ENCODE measurements at regions not wholly inside any gene's neighbourhood (a gene's known extent, or its start where the extent isn't known, plus 50 kb on each side); places are given as distances from the start of the nearest gene placed in this dataset.

- Mint-ChIP-seq H3K27me3 (no peaks in the 10 kb centered on the region), H3K9me3 (peaks cover 0 to 18% (median 3%) of the 10 kb centered on the region in 9 donors), H3K4me3 (no peak overlapping the region), H3K27ac (no peak overlapping the region), H3K4me1 (no peaks in the 10 kb centered on the region), H3K36me3 (no peaks in the 10 kb centered on the region)
- DNase-seq (no peak), ATAC-seq (no peak)
- POLR2A ChIA-PET: no interaction called here
Observed at GRCh38 chr3:117752984-117753717, 1043.6 kb downstream of the TUSC7 start.

DNA sequence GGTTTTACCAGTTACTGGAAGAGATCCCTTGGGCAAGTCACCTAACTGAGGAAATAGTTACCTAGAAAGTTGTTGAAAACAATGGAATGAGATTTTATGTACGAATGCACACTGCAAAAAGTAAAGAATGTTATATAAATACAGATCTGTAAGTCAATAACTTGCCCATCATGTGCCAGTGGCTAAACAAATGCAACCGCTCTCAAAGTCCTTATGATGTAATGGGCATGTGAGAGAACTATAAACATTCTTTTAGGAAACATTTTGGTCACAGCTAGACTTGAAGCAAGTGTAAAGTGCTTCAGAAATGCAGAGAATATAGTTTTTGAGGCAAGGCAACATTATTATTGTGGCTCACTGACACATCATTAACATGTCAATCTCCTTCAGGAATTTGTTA, 1044.5 kb downstream of the TUSC7 start:
- H3K4me3 Mint-ChIP-seq: no peak overlapping the region
- peaks cover 0 to 10% (median 3%) of the 10 kb centered on the region in 9 donors for H3K9me3 Mint-ChIP-seq
- no peak for DNase-seq
- H3K27me3 Mint-ChIP-seq: no peaks in the 10 kb centered on the region
- no peaks in the 10 kb centered on the region for H3K36me3 Mint-ChIP-seq
- H3K27ac Mint-ChIP-seq: no peak overlapping the region
- POLR2A ChIA-PET: no interaction called here
- H3K4me1 Mint-ChIP-seq: no peaks in the 10 kb centered on the region
- ATAC-seq: no peak

- Mint-ChIP-seq H3K9me3 (peaks cover 0 to 10% (median 4%) of the 10 kb centered on the region in 9 donors), H3K36me3 (no peaks in the 10 kb centered on the region), H3K27me3 (no peaks in the 10 kb centered on the region), H3K4me3 (no peak overlapping the region), H3K27ac (no peak overlapping the region), H3K4me1 (no peaks in the 10 kb centered on the region)
- ATAC-seq (no peak), DNase-seq (no peak)
- POLR2A ChIA-PET: no interaction called here
Observed at GRCh38 chr3:117754841-117755240, 1045.3 kb downstream of the TUSC7 start.

- POLR2A ChIA-PET: no interaction called here
- no peaks in the 10 kb centered on the region for H3K4me1 Mint-ChIP-seq
- DNase-seq (no peak), ATAC-seq (no peak)
- H3K36me3 Mint-ChIP-seq: no peaks in the 10 kb centered on the region
- no peak overlapping the region for H3K4me3 Mint-ChIP-seq
- no peaks in the 10 kb centered on the region for H3K27me3 Mint-ChIP-seq
- no peak overlapping the region for H3K27ac Mint-ChIP-seq
- peaks cover 0 to 10% (median 3%) of the 10 kb centered on the region in 9 donors for H3K9me3 Mint-ChIP-seq
Observed at GRCh38 chr3:117756563-117756962, 1047.0 kb downstream of the TUSC7 start.

DNA sequence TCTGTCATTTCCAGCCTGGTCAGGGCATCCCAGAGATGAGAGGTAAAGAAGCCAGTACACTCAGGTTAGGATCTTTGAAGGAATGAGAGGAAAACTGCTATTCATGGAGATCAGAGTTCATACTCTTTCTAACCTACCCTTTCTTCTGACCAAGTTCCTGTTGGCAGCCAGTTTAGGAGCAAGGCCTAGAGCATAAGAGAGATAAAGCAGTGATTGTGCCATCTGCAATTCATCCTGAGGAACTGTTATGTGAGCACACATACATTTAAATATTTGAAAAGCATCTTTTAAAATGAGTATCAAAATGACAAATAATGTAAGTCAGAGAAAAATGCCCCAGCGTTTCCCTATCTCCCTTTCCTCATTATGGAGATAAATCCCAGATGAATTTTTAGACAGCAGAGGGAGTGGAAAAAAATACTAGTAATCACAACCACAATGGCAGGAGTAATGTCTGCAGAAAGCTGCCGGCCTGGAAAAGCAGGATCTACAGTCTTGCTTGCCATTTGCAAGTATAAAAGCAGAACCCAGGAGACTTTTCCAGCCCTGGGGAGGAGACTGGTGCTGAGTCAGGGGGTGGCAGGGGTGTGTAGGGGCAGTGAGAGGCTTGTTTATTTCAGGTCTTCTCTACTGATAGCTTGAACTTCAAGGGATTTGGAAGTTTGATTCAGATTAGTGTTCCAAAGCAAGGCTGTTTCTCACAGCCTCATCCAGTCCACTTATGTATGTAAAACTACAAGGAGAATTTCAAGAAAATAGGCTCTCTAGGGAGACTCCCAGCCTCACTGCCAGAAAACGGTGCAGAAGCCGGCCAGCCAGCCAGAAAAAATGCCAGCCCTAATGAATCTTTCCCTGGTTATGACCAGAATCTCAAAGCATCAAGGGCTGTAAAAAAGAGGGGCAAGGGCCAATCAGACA, 1052.4 kb downstream of the TUSC7 start:
- Mint-ChIP-seq H3K27me3 (peaks cover 0 to 2% (median 0%) of the 10 kb centered on the region in 5 donors), H3K27ac (no peak overlapping the region), H3K4me1 (no peaks in the 10 kb centered on the region), H3K4me3 (no peak overlapping the region), H3K36me3 (no peaks in the 10 kb centered on the region), H3K9me3 (peaks cover 0 to 7% (median 0%) of the 10 kb centered on the region in 9 donors)
- ATAC-seq (no peak), DNase-seq (no peak)
- POLR2A ChIA-PET: no interaction called here

GRCh38 chr3:117762621-117763037, 1053.0 kb downstream of the TUSC7 start:
- H3K36me3 Mint-ChIP-seq: no peaks in the 10 kb centered on the region
- no peak for DNase-seq
- POLR2A ChIA-PET: no interaction called here
- H3K4me1 Mint-ChIP-seq: no peaks in the 10 kb centered on the region
- H3K27me3 Mint-ChIP-seq: peaks cover 0 to 2% (median 0%) of the 10 kb centered on the region in 5 donors
- H3K4me3 Mint-ChIP-seq: no peak overlapping the region
- no peak overlapping the region for H3K27ac Mint-ChIP-seq
- no peak for ATAC-seq
- peaks cover 0 to 7% (median 0%) of the 10 kb centered on the region in 9 donors for H3K9me3 Mint-ChIP-seq

- no peak for DNase-seq
- peaks cover 0 to 7% (median 0%) of the 10 kb centered on the region in 9 donors for H3K9me3 Mint-ChIP-seq
- no peaks in the 10 kb centered on the region for H3K36me3 Mint-ChIP-seq
- no peak overlapping the region for H3K4me3 Mint-ChIP-seq
- POLR2A ChIA-PET: no interaction called here
- peaks cover 0 to 2% (median 0%) of the 10 kb centered on the region in 5 donors for H3K27me3 Mint-ChIP-seq
- no peaks in the 10 kb centered on the region for H3K4me1 Mint-ChIP-seq
- ATAC-seq: no peak
- no peak overlapping the region for H3K27ac Mint-ChIP-seq
Observed at GRCh38 chr3:117763561-117763960, 1054.0 kb downstream of the TUSC7 start.

GRCh38 chr3:117768581-117768980, 1059.0 kb downstream of the TUSC7 start:
- Mint-ChIP-seq H3K9me3 (peaks cover 0 to 2% (median 0%) of the 10 kb centered on the region in 9 donors), H3K36me3 (no peaks in the 10 kb centered on the region), H3K4me1 (no peaks in the 10 kb centered on the region), H3K4me3 (no peak overlapping the region), H3K27ac (no peak overlapping the region), H3K27me3 (no peaks in the 10 kb centered on the region)
- no peak for DNase-seq
- POLR2A ChIA-PET: no interaction called here
- ATAC-seq: no peak

- POLR2A ChIA-PET: no interaction called here
- H3K9me3 Mint-ChIP-seq: peaks cover 0 to 11% (median 2%) of the 10 kb centered on the region in 9 donors
Observed at GRCh38 chr3:117774130-117774529, 1064.6 kb downstream of the TUSC7 start.

GRCh38 chr3:117786349-117786748, 1076.8 kb downstream of the TUSC7 start:
- H3K27ac Mint-ChIP-seq: no peak overlapping the region
- H3K4me3 Mint-ChIP-seq: no peak overlapping the region
- peaks cover 0 to 5% (median 0%) of the 10 kb centered on the region in 9 donors for H3K9me3 Mint-ChIP-seq
- DNase-seq (no peak), ATAC-seq (no peak)
- H3K27me3 Mint-ChIP-seq: no peaks in the 10 kb centered on the region
- H3K4me1 Mint-ChIP-seq: no peaks in the 10 kb centered on the region
- H3K36me3 Mint-ChIP-seq: no peaks in the 10 kb centered on the region
- POLR2A ChIA-PET: no interaction called here

More at GRCh38 chr3:117774130-117774529, 1064.6 kb downstream of the TUSC7 start:
- Mint-ChIP-seq H3K4me3 (no peak overlapping the region), H3K27me3 (no peaks in the 10 kb centered on the region), H3K4me1 (no peaks in the 10 kb centered on the region), H3K27ac (no peak overlapping the region), H3K36me3 (peaks cover 0 to 5% (median 0%) of the 10 kb centered on the region in 3 donors)
- no peak for ATAC-seq
- no peak for DNase-seq

GRCh38 chr3:117788061-117788460, 1078.5 kb downstream of the TUSC7 start:
- Mint-ChIP-seq H3K36me3 (no peaks in the 10 kb centered on the region), H3K27ac (no peak overlapping the region), H3K9me3 (peaks cover 0 to 5% (median 0%) of the 10 kb centered on the region in 9 donors), H3K4me3 (no peak overlapping the region), H3K27me3 (no peaks in the 10 kb centered on the region), H3K4me1 (no peaks in the 10 kb centered on the region)
- no peak for ATAC-seq
- DNase-seq: no peak
- POLR2A ChIA-PET: no interaction called here

GRCh38 chr3:117788506-117788905, 1078.9 kb downstream of the TUSC7 start:
- POLR2A ChIA-PET: no interaction called here
- no peak for ATAC-seq
- H3K4me3 Mint-ChIP-seq: no peak overlapping the region
- no peak for DNase-seq
- no peaks in the 10 kb centered on the region for H3K27me3 Mint-ChIP-seq
- peaks cover 0 to 5% (median 0%) of the 10 kb centered on the region in 9 donors for H3K9me3 Mint-ChIP-seq
- no peaks in the 10 kb centered on the region for H3K36me3 Mint-ChIP-seq
- no peak overlapping the region for H3K27ac Mint-ChIP-seq
- H3K4me1 Mint-ChIP-seq: no peaks in the 10 kb centered on the region

DNA sequence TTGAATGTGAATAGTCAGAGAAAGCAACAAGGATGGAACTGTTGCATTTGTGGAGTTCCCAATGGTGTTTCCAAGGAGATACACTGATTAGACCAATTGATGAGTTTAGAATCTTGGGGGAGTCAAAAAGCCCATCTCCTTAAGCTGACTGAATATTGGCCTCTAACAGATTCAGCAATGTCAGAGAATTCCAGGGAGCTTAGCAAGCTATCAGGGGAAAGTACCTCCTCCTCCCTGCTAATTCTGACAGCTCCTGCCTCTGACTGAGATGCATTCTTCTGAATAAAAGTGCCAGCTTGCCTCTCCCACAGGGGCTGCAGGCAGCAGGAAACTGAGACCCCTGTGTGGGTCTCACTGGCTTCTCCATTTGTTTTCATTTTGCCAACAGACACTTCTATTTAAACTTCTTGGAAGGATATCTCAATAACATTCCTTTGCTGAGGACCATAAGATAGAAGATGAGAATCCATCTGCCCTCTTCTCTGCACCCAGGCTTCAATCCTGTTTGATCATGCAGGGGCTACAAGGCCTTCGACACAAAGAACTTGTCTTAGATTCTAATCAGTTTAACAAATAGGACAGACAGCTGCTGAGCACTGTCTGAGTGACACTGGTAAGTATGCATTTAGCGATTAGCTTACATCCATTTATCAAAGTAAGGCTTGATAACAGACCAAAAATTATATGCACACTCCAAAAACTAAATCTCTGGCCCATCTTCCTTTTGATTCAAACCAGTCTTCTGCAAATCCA, 1080.8 kb downstream of the TUSC7 start:
- POLR2A ChIA-PET: no interaction called here
- no peak for ATAC-seq
- H3K4me3 Mint-ChIP-seq: no peak overlapping the region
- peaks cover 0 to 10% (median 3%) of the 10 kb centered on the region in 9 donors for H3K9me3 Mint-ChIP-seq
- DNase-seq: no peak
- H3K27ac Mint-ChIP-seq: no peak overlapping the region
- no peaks in the 10 kb centered on the region for H3K4me1 Mint-ChIP-seq
- H3K36me3 Mint-ChIP-seq: no peaks in the 10 kb centered on the region
- H3K27me3 Mint-ChIP-seq: no peaks in the 10 kb centered on the region
